ENCODE measurements at regions not wholly inside any gene's neighbourhood (a gene's known extent, or its start where the extent isn't known, plus 50 kb on each side); places are given as distances from the start of the nearest gene placed in this dataset.
"Not testable (repeated sequence)": the region's sequence is repeated elsewhere in the genome, so short reads cannot be mapped to it uniquely, and the experiment has no call there.

DNA sequence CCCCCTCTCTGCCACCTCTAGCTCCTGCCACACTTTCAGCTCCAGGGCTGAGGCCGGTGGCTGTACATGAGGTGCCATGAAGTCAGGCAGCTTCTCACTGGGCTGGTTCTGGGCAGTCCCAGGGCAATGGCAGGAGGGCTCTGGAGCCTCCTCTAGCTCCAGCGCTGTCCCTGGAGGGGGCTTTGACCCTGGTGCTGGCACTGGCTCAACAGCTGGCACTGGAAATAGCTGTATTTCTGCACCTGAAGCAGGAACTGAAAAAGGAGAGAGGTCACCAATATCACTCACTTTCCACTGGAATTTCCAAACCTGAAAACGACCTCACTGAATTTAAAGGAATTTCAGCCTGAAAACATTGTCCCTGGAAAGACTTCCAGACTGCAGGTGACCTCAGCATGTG lies 1558.1 kb downstream of the TSPY10 start:
- TF ChIP-seq ZFP3 (CRISPR knock-in tag; IDR thresholded peaks at IDR 0.05), result not testable (repeated sequence)
- TF ChIP-seq, protein P1, sequence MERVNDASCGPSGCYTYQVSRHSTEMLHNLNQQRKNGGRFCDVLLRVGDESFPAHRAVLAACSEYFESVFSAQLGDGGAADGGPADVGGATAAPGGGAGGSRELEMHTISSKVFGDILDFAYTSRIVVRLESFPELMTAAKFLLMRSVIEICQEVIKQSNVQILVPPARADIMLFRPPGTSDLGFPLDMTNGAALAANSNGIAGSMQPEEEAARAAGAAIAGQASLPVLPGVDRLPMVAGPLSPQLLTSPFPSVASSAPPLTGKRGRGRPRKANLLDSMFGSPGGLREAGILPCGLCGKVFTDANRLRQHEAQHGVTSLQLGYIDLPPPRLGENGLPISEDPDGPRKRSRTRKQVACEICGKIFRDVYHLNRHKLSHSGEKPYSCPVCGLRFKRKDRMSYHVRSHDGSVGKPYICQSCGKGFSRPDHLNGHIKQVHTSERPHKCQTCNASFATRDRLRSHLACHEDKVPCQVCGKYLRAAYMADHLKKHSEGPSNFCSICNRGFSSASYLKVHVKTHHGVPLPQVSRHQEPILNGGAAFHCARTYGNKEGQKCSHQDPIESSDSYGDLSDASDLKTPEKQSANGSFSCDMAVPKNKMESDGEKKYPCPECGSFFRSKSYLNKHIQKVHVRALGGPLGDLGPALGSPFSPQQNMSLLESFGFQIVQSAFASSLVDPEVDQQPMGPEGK (CRISPR knock-in tag; IDR thresholded peaks at IDR 0.05; ENCODE audit: borderline replicate concordance), result not testable (repeated sequence)

All from SK-N-SH treated with all-trans-retinoic acid at 6 μM for 48 hours (cell line).